Ovary (tissue), 7 donors: ENCODE measurements at regions not wholly inside any gene's neighbourhood (a gene's known extent, or its start where the extent isn't known, plus 50 kb on each side); places are given as distances from the start of the nearest gene placed in this dataset.

Experiments
- DNase-seq, 5 donors: peaks; one replicate each; pipeline ENCODE4 v3.0.0-alpha.2; 2019 to 2020
- H3K27ac ChIP-seq, 2 donors: fragments of 200-600 bp; one replicate each; pipeline versions ENCODE4 v1.5.1 to v1.8.0; 2019 to 2022
- H3K27me3 ChIP-seq: fragments of 200-600 bp; one replicate; pipeline ENCODE4 v1.8.0; 2022
- H3K36me3 ChIP-seq: fragments of 200-600 bp; sonication (generic); one replicate; pipeline ENCODE4 v1.5.1; 2019
- H3K4me1 ChIP-seq: one replicate; pipeline ENCODE4 v1.8.1; 2013; ENCODE audit warnings: mild to moderate bottlenecking, moderate library complexity; ENCODE audit not compliant: insufficient read depth
- H3K4me3 ChIP-seq: fragments of 200-600 bp; sonication (generic); one replicate; pipeline ENCODE4 v1.5.1; 2017
- H3K9me3 ChIP-seq, 2 donors: fragments of 200-600 bp in 1 of 2; sonication (generic) in 1 of 2; one replicate each; pipeline versions ENCODE4 v1.5.1 to v1.8.1; 2013 to 2019; ENCODE audit warnings: mild to moderate bottlenecking in 1 of 2, moderate library complexity in 1 of 2
- CTCF ChIP-seq, 3 donors: fragments of 450-650 bp in 2 of 3; fragments of 200-600 bp in 1 of 3; IDR thresholded peaks; one replicate each; pipeline versions ENCODE4 v1.5.1 to v1.8.0; 2016 to 2022; ENCODE audit warnings: antibody characterized with exemption in 3 of 3, mild to moderate bottlenecking in 1 of 3
- EP300 ChIP-seq: sonication (generic); formaldehyde crosslinking; IDR thresholded peaks from one replicate; pipeline ENCODE4 v1.6.1; 2017; ENCODE audit warnings: antibody characterized with exemption
- POLR2A ChIP-seq: fragments of 450-650 bp; IDR thresholded peaks from one replicate; pipeline ENCODE4 v1.6.1; 2017; ENCODE audit warnings: antibody characterized with exemption, mild to moderate bottlenecking, moderate library complexity
- WGBS, 3 donors: extraction: QIAGEN DNeasy Blood & Tissue Kit in 1 of 3; methylation state at CpG; one replicate each; pipeline versions ENCODE4 v1.1.5 to v1.1.7; 2013 to 2017; 5-methylcytosine and 5-hydroxymethylcytosine counted together
- intact Hi-C, 4 donors: fragments of 100-400 bp; cut with DNase I; formaldehyde crosslinking; loops; one replicate each; pipeline versions ENCODE4 v1.11.0 to v1.15.1; 2022 to 2023
- donor health status: DM: no; HTN: no; CAD: no; lungs with moderate emphysema.
- donor health status: DM: no; HTN: no; CAD: no.
- donor health status: Bipolar disorder and iron deficiency.
- donor health status: DM: no; HTN: no; CAD: no.
- donor health status: DM: yes; HTN: yes; CAD: no.

- DNase-seq: no peak
- Histone ChIP-seq H3K4me3 (no peak overlapping the region), H3K4me1 (no peaks in the 10 kb centered on the region), H3K27ac (no peak overlapping the region), H3K9me3 (peaks cover 0 to 5% of the 10 kb centered on the region in 2 donors), H3K36me3 (no peaks in the 10 kb centered on the region), H3K27me3 (no peaks in the 10 kb centered on the region)
- TF ChIP-seq CTCF (IDR thresholded peaks at IDR 0.05) (no peak), EP300 (no peak), POLR2A (no peak)
- intact Hi-C loops: no loop called here
- WGBS, 3 donors: 19 to 30% (median 27%) methylated on average over 8 of the region's 8 CpGs
Measured at GRCh38 chr1:18546026-18546425, 65.3 kb downstream of the KLHDC7A start.

- H3K4me3 ChIP-seq: no peak overlapping the region
- no peaks in the 10 kb centered on the region for H3K27me3 ChIP-seq
- no peak for DNase-seq
- H3K4me1 ChIP-seq: no peaks in the 10 kb centered on the region
- peaks cover 0 to 5% of the 10 kb centered on the region in 2 donors for H3K9me3 ChIP-seq
- no peaks in the 10 kb centered on the region for H3K36me3 ChIP-seq
- no peak overlapping the region for H3K27ac ChIP-seq
- intact Hi-C loops: no loop called here
- 77 to 90% (median 81%) methylated on average over 4 of the region's 4 CpGs for WGBS, 3 donors
- TF ChIP-seq POLR2A: no peak
- TF ChIP-seq EP300: no peak
- TF ChIP-seq CTCF (IDR thresholded peaks at IDR 0.05): no peak
Measured at GRCh38 chr1:18547460-18547859, 66.7 kb downstream of the KLHDC7A start.

GRCh38 chr1:18548643-18549042 is 67.9 kb downstream of the KLHDC7A start:
- H3K4me3 ChIP-seq: no peak overlapping the region
- peaks cover 0 to under 1% of the 10 kb centered on the region in 2 donors for H3K9me3 ChIP-seq
- no peaks in the 10 kb centered on the region for H3K4me1 ChIP-seq
- H3K27ac ChIP-seq: no peak overlapping the region
- 56 to 70% (median 60%) methylated on average over 6 of the region's 6 CpGs for WGBS, 3 donors
- intact Hi-C loops: no loop called here
- TF ChIP-seq CTCF (IDR thresholded peaks at IDR 0.05): no peak
- TF ChIP-seq POLR2A: no peak
- no peak for TF ChIP-seq EP300
- DNase-seq: no peak
- no peaks in the 10 kb centered on the region for H3K36me3 ChIP-seq
- H3K27me3 ChIP-seq: no peaks in the 10 kb centered on the region

GRCh38 chr1:18549106-18549505 is 68.4 kb downstream of the KLHDC7A start:
- TF ChIP-seq EP300: no peak
- no peak for TF ChIP-seq CTCF (IDR thresholded peaks at IDR 0.05)
- no peak for TF ChIP-seq POLR2A
- WGBS, 3 donors: 70 to 75% (median 73%) methylated on average over 10 of the region's 10 CpGs
- Histone ChIP-seq H3K4me1 (no peaks in the 10 kb centered on the region), H3K27ac (no peak overlapping the region), H3K36me3 (no peaks in the 10 kb centered on the region), H3K9me3 (no peaks in the 10 kb centered on the region), H3K27me3 (no peaks in the 10 kb centered on the region), H3K4me3 (no peak overlapping the region)
- DNase-seq: no peak
- intact Hi-C loops: no loop called here

- Histone ChIP-seq H3K4me1 (no peaks in the 10 kb centered on the region), H3K9me3 (no peaks in the 10 kb centered on the region), H3K27ac (no peak overlapping the region), H3K4me3 (no peak overlapping the region), H3K27me3 (no peaks in the 10 kb centered on the region), H3K36me3 (no peaks in the 10 kb centered on the region)
- WGBS, 3 donors: 50 to 67% (median 57%) methylated on average over 4 of the region's 4 CpGs
- intact Hi-C loops: no loop called here
- DNase-seq: no peak
- TF ChIP-seq POLR2A (no peak), CTCF (IDR thresholded peaks at IDR 0.05) (no peak), EP300 (no peak)
Measured at GRCh38 chr1:18549906-18550305, 69.2 kb downstream of the KLHDC7A start.
